ENCODE measurements at regions not wholly inside any gene's neighbourhood (a gene's known extent, or its start where the extent isn't known, plus 50 kb on each side); places are given as distances from the start of the nearest gene placed in this dataset.
A peak's percentile ranks its signal among the peaks of the same experiment; 100 is the strongest.

DNA sequence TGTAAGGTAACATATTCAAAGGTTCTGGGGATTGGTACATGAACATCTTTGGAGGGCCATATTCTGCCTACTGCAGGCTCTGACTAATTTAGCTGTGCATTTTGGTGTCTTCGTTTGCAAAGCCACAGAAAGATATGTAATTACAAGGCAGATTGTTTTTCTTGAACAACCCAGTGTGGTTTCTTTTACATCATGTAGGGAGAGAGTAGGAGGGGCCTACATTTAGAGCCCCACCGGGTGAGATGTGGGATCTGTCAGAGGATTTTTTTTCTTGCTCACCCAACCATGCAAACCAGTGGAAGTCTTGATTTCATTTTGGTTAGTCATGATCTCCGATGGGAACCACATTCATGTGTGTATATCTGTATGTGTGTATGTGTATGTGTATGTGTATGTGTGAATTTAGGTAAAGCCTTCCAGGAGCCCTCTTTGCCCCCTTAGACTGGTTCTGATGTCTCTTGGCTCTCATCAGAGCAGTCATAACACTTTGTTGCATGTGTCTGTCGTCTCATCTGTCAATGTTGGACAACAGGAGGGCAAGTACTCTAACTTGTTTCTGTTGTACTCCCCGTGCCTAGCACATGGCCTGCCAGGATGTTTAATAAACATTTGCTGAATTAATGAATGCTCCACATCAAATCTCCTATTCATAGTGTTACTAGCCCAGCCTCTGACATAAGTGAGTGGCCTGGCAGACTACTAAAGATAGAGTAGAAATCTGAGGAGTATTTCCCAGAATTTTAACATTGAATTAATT is 239.9 kb downstream of the MTX2 start:
- 80% methylated on average over 5 of the region's 5 CpGs for WGBS
- no peaks in the 10 kb centered on the region for H3K4me1 ChIP-seq (ENCODE audit: insufficient read depth)
- no peak for DNase-seq (ENCODE audit: extremely low spot score)
- H3K27ac ChIP-seq (ENCODE audit: low read depth), result no peak overlapping the region
- no peaks in the 10 kb centered on the region for H3K36me3 ChIP-seq (ENCODE audit: insufficient read depth)
- no peak overlapping the region for H3K4me3 ChIP-seq (ENCODE audit: low read depth, low read length)

DNA sequence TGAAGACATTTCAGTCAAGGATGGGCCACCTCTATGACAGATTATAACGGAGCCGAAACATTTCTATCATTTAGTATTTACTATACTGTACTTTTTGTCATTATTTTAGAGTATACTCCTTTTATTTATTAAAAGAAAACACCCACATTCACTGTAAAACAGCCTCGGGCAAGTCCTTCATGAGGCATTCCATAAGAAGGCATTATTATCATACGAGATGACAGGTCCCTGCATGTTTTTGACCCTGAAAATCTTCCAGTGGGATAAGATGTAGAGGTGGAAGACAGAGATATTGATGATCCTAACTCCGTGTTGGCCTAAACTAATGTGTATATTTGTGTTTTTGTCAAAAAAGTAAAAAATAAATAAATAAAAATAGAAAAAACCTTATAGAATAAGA is 245.0 kb downstream of the MTX2 start:
- H3K4me3 ChIP-seq (ENCODE audit: low read depth, low read length), result no peak overlapping the region
- no peak for DNase-seq (ENCODE audit: extremely low spot score)
- no peak overlapping the region for H3K27ac ChIP-seq (ENCODE audit: low read depth)
- no peaks in the 10 kb centered on the region for H3K4me1 ChIP-seq (ENCODE audit: insufficient read depth)
- 72% methylated on average over 5 of the region's 5 CpGs for WGBS
- H3K36me3 ChIP-seq (ENCODE audit: insufficient read depth), result no peaks in the 10 kb centered on the region

DNA sequence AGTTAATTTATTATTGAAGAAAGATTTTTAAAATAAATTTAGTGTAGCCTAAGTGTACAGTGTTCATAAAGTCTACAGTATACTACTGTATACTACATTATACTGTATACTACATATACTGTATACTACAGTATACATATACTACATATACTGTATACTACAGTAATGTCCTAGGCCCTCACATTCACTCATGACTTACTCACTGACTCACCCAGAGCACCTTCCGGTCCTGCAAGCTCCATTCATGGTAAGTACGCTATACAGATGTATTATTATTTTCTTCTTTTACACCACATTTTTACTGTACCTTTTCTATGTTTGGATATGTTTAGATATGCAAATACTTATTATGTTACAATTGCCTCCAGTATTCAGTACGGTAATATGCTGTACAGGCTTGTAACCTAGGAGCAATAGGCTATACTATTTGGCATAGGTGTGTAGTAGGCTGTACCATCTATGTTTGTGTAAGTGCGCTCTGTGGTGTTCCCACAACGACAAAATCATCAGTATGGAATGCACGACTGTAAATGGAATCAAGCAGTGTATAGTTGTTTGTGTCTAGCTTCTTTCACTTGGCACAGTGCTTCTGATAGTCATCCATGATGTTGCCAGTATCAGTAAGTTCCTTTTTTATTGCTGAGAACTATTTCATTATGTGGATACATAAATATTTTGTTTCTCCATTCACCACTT is 245.7 kb downstream of the MTX2 start:
- WGBS, result 91% methylated on average over 6 of the region's 6 CpGs
- Histone ChIP-seq H3K4me1 (ENCODE audit: insufficient read depth) (no peaks in the 10 kb centered on the region), H3K27ac (ENCODE audit: low read depth) (no peak overlapping the region), H3K36me3 (ENCODE audit: insufficient read depth) (no peaks in the 10 kb centered on the region), H3K4me3 (ENCODE audit: low read depth, low read length) (no peak overlapping the region)
- no peak for DNase-seq (ENCODE audit: extremely low spot score)

DNA sequence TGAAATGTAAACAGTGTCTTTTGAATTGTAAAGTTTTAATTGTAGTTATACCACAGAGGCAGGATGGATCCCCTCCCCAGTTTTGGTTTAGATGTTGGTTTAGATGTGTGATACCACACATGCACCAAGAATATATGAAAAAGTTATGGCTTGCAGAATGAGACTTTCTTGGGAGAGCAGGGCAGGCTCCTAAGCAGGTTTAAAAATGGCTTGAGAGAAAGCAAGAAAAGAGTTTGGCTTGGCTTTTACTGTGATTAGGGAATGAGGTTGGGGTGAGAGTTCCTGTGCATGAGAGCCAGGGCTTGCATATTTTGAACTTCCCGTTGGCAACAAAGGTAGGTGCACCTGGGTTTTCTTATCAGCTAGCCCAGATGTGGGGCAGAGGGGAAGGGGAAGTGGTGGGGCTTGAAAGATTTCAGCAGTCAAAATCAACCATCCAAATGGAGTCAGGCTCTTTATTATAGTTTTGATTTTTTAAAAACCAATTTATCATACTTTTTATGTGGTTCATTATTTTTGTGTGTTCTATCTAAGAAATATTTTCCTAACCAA is 246.9 kb downstream of the MTX2 start:
- Histone ChIP-seq H3K27ac (ENCODE audit: low read depth) (no peak overlapping the region), H3K36me3 (ENCODE audit: insufficient read depth) (no peaks in the 10 kb centered on the region), H3K4me3 (ENCODE audit: low read depth, low read length) (no peak overlapping the region), H3K4me1 (ENCODE audit: insufficient read depth) (no peaks in the 10 kb centered on the region)
- no peak for DNase-seq (ENCODE audit: extremely low spot score)
- 55% methylated on average over 1 of the region's 1 CpG for WGBS

DNA sequence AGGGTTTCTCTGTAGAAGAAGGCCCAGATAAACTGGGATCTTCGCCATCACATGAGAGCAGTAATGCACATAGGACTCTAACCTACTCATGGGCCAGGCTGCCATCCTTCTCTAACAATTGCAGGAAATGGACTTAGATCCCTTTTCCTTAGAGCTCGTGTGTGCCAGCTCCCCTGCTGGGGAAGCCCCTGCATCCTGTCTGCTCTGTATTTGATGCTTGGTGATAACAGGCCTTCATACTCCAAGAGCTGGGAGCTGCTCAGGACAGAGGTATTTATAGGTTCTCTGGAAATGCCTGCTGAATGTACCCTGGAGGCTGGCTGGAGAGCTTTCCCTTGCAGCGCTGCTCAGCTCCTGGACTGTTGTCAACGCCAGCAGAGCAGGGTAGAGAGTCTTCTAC is 249.6 kb downstream of the MTX2 start:
- 61% methylated on average over 4 of the region's 4 CpGs for WGBS
- Histone ChIP-seq H3K27ac (ENCODE audit: low read depth) (no peak overlapping the region), H3K4me3 (ENCODE audit: low read depth, low read length) (no peak overlapping the region), H3K36me3 (ENCODE audit: insufficient read depth) (no peaks in the 10 kb centered on the region), H3K4me1 (ENCODE audit: insufficient read depth) (no peaks in the 10 kb centered on the region)
- no peak for DNase-seq (ENCODE audit: extremely low spot score)

DNA sequence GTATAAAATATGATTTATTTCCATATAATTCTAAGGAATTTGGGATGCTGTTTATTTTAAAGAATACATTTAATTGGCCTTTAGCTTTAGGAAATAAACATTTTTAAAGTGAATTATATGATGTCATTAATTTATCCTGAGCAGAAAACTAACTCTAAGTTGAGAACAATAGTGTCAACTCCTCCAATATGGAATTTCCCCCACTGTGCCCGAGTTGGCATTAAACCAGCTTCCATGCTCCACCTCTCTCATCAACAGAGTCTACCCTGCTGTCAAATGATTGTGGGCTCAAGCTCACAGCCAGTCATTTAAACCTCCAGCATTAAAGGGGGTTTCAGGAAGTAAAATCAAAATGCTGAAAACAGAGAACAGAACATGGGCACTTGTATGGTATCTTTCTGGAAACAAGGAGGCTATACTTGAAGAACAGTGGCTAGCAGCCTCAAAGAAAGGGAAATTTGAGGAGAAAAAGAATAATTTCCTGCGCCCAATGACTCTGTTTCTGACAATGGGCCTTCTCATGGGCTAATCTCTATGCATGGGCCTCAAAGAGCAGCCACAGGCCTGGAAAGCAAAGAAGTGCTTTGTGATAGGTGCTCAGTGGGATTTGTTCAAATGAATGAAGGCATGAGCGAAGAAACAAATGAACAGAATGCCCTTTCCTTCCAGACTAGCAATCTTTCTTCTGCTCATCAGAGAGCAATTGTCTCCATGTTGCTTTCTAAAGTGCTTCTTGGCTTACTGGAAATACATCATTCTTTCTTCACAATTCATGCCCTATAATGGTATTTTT is 252.8 kb downstream of the MTX2 start:
- no peak overlapping the region for H3K27ac ChIP-seq (ENCODE audit: low read depth)
- no peaks in the 10 kb centered on the region for H3K4me1 ChIP-seq (ENCODE audit: insufficient read depth)
- H3K36me3 ChIP-seq (ENCODE audit: insufficient read depth), result no peaks in the 10 kb centered on the region
- 75% methylated on average over 3 of the region's 3 CpGs for WGBS
- DNase-seq (ENCODE audit: extremely low spot score), result no peak
- no peak overlapping the region for H3K4me3 ChIP-seq (ENCODE audit: low read depth, low read length)

DNA sequence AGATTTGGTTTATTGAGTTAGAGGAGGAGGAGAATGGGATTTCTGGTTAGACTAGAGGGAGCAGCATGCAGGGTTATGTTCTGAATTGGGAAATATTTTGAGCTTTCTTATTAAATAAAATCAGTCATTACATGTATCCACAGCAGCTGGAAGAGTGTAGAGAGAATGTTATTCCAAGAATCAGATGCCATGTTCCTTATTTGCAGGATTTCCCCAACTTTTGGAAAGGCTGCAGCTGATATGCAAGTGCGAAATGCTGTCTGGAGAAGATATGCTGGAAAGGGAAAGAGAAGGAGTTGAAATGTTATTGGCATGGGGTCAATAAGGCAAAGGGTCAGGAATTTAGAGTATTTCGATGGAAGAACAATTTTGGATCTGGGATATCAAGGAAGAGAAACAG is 255.8 kb downstream of the MTX2 start:
- Histone ChIP-seq H3K4me3 (ENCODE audit: low read depth, low read length) (no peak overlapping the region), H3K27ac (ENCODE audit: low read depth) (no peak overlapping the region), H3K4me1 (ENCODE audit: insufficient read depth) (no peaks in the 10 kb centered on the region), H3K36me3 (ENCODE audit: insufficient read depth) (no peaks in the 10 kb centered on the region)
- no peak for DNase-seq (ENCODE audit: extremely low spot score)
- 60% methylated on average over 2 of the region's 2 CpGs for WGBS

DNA sequence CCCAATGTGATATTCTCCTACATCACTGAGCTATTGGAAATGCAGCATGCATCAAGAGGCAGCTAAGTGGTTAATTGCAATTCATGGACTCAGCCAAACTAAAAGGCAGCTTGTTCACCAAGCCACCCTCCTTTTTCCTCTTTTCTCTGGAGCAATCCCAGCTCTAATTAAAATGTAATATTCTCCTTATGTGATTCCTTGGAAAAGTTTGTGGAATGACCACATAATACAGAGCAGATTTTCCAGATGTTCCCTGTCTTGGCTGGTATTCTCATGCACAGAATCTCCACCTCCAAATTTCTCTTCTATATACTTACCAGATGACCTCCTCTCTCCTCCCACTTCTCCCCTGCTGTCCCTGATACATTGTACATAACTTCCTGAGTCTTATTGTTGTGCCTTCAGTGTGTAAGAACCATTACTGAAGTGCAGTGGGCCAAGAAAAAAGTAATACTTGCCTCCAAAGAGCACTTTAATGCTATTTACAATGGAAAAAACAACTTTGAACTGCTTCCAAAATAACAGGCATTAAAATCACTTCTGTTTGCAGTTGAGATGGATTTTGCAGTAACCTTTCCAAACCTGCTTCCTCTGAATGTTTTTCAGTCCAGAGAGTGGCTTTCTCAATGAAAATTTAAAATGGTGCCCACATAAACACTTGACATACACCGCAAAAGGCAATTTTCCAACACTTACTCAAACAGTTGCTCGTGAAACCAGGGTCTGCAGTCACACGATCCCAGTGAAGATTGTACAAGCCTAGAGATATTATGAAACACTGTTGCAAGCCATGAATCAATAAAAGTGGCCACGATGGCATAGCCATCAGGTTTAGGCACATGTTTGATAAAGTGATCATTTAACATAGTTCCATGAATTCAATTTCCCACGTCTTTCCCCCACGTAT is 258.0 kb downstream of the MTX2 start:
- Histone ChIP-seq H3K36me3 (ENCODE audit: insufficient read depth) (no peaks in the 10 kb centered on the region), H3K4me3 (ENCODE audit: low read depth, low read length) (no peak overlapping the region), H3K27ac (ENCODE audit: low read depth) (no peak overlapping the region), H3K4me1 (ENCODE audit: insufficient read depth) (no peaks in the 10 kb centered on the region)
- DNase-seq (ENCODE audit: extremely low spot score), result peak; percentile 76
- 52% methylated on average over 6 of the region's 6 CpGs for WGBS

DNA sequence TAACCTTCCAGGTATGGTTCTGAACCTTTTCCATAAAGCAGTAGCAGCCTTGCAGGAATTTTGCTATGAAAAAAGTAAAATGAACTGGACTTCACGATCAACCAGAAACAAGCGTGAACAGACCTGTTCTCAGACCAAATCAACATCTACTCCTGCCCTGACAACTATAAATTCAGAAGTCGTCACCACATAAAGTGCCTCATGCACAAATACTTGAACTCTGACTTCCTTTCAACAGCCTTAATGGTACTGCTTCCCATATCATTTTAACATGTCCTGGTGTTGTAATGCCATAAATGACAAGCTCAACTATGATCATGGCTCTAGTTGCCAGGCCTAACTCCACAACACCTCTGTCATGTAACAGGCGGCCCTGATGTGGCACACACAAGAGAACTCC is 262.4 kb downstream of the MTX2 start:
- DNase-seq (ENCODE audit: extremely low spot score), result no peak
- Histone ChIP-seq H3K36me3 (ENCODE audit: insufficient read depth) (no peaks in the 10 kb centered on the region), H3K4me3 (ENCODE audit: low read depth, low read length) (no peak overlapping the region), H3K27ac (ENCODE audit: low read depth) (no peak overlapping the region), H3K4me1 (ENCODE audit: insufficient read depth) (no peaks in the 10 kb centered on the region)
- WGBS, result 75% methylated on average over 4 of the region's 4 CpGs

DNA sequence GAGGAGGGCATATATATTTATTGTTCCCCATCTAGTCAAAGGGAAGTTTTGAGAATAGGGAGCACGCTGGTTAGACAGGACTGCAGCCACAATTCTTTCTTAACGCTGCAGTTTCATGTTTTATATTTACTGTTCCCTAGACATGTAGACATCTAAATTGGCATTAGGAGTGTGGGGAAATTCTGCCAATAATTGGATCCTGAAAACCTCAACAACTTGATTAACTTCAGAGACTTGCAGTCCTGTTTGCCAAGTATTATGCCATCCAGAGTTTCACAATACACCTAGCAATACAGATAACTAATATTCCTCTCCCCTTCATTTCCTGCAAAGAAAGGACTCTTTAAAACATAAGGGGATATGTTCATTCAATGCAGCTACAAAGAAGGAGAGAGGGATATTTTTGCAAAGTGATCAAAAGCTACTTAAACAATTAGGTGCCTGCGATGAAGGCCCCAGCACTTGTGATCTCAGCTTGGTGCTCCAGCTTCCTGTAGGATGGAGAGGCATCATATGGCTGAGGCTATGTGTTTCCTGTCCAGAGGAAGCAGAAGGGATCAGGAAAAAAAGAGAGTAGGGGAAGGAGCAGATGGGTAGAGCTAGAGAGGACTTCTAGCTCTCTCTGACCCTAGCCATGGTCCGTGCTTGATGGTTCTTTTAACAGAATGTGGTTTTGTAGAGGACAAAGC is 264.4 kb downstream of the MTX2 start:
- Histone ChIP-seq H3K27ac (ENCODE audit: low read depth) (no peak overlapping the region), H3K4me3 (ENCODE audit: low read depth, low read length) (no peak overlapping the region), H3K36me3 (ENCODE audit: insufficient read depth) (no peaks in the 10 kb centered on the region), H3K4me1 (ENCODE audit: insufficient read depth) (no peaks in the 10 kb centered on the region)
- DNase-seq (ENCODE audit: extremely low spot score), result no peak
- 89% methylated on average over 4 of the region's 4 CpGs for WGBS

DNA sequence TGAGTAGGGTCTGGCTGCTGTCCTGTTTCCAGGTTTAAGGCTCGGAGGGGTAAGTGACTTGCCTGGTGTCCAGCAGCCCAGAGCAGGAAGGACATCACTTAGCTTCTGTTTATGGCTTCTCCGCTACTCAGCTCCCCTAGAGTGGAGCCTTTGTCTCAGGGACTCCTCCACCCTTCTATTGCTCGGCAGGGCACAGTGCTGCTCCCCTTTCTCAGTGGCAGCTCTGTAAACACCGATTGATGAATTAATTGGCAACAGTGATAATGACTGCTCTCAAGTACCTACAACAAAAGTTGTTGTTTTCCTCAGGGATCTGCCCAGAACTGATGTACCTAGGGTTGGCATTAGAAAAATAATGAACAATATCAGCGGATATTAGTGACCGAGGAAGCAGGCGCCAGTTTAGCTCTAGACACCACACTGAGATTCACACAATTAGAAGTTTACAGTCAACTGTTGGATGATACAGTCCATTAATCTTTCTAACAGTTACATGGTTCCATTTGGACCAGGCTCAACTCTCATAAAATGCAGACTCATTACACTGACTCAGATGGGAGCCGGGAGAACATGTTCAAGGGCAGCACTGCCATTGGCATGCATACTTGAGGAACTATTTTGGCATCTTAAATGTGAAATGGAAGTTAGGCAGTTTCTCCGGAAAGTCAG is 265.7 kb downstream of the MTX2 start:
- 65% methylated on average over 9 of the region's 9 CpGs for WGBS
- H3K36me3 ChIP-seq (ENCODE audit: insufficient read depth), result no peaks in the 10 kb centered on the region
- H3K27ac ChIP-seq (ENCODE audit: low read depth), result no peak overlapping the region
- H3K4me3 ChIP-seq (ENCODE audit: low read depth, low read length), result no peak overlapping the region
- no peaks in the 10 kb centered on the region for H3K4me1 ChIP-seq (ENCODE audit: insufficient read depth)
- no peak for DNase-seq (ENCODE audit: extremely low spot score)

DNA sequence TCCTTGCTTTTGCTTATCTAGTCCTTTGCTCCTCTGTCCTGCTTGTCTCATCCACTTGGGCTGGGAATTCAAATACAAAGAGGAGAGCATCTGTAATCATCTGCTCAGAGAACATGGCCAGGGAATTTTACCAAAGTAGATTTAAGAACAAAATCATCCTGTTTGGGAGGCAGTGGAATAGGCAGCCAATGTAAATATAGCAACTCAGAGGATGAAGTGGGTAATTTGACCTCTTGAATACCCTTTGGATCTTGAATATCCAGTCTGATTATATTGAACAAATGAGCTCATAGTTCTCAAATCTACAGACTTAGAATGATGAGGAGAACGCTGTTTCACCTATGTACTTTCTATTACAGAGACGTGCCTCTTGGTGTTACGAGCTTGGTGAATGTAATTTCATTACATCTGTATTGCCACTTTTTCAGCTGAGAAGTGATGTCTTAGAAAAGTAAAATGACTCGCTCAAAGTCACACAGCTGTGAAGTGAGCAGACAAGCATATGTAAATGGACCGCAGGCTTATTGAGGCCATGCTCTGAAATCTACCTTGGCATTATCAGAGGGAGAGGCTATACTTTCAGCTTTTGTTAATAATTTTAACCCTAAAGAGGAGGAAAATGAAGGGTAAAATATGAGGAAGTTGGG is 266.3 kb downstream of the MTX2 start:
- Histone ChIP-seq H3K27ac (ENCODE audit: low read depth) (no peak overlapping the region), H3K36me3 (ENCODE audit: insufficient read depth) (no peaks in the 10 kb centered on the region), H3K4me1 (ENCODE audit: insufficient read depth) (no peaks in the 10 kb centered on the region), H3K4me3 (ENCODE audit: low read depth, low read length) (no peak overlapping the region)
- 56% methylated on average over 5 of the region's 5 CpGs for WGBS
- DNase-seq (ENCODE audit: extremely low spot score), result no peak

Measured in urinary bladder (tissue), 3 donors.